HG03342 (cell line): ENCODE measurements at regions not wholly inside any gene's neighbourhood (a gene's known extent, or its start where the extent isn't known, plus 50 kb on each side); places are given as distances from the start of the nearest gene placed in this dataset.
"Not testable (repeated sequence)": the region's sequence is repeated elsewhere in the genome, so short reads cannot be mapped to it uniquely, and the experiment has no call there.

Source experiments
- ATAC-seq: cut with Tn5 transposase; IDR thresholded peaks from one replicate; pipeline ENCODE4 v1.9.1; 2021; ENCODE audit warnings: mild to moderate bottlenecking, moderate library complexity; ENCODE audit not compliant: unreplicated experiment

DNA sequence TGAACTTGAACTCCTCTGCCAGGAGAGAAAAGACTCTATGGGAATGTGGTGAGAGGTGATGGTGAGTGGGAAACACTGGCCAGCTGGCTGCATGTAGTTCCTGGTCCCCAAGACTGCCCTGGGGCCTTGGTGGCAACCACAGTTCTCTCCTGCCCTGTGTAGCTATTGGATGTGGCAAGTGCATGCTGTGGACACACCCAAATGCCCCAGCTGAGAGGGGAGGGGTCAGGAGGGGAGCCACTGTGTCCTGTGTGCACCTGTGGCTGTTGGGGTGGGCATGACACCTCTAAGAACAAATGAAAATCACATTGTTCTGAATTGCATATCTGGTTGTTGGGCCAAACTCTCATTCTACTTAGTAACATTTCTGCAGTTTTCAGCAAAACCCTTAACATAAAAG lies 409.6 kb downstream of the NSUN3 start:
- ATAC-seq = no peak

- no peak for ATAC-seq
Observed at GRCh38 chr3:94481226-94481898, 418.5 kb downstream of the NSUN3 start.

DNA sequence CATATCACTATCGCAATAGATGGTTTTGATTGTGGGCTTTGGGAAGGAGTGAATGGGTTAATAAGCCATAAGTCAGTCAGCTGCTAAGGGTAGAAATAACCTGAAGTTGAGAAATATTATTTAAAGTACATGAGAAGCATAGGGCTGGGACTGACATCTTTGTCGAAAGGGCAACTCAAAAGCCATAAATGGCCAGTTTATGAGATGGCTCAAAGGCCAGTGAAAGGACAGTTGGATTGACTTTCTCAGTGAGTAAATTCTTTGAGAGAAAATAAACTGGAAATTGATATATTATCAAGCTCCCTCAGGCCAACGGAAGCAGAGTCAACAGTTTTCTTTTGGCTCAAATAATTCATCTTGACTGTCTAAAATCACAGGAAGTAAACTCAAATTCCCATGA lies 419.8 kb downstream of the NSUN3 start:
- no peak for ATAC-seq

DNA sequence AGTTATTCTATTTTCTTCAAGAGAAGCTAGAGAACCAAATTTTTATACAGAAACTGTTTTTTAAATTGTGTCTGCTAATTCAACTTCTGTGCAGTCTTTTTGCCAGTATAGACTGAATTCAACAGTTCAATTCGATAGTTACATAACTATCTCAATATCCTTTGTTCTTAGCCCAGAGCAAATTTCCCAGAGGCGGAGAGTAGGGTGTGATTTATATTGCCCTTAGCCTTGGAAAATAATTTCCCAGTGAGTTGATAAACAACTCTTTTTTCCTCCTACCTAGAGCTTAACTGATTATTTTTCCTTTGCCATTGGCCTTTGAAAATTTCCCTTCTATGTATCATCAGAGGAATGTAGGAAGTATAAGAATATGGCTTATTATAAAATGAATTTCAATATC lies 420.5 kb downstream of the NSUN3 start:
- ATAC-seq = no peak

GRCh38 chr3:94494992-94495391 lies 432.1 kb downstream of the NSUN3 start:
- no peak for ATAC-seq

- ATAC-seq = no peak
Observed at GRCh38 chr3:94500146-94500545, 437.3 kb downstream of the NSUN3 start.

GRCh38 chr3:94507354-94507753 lies 444.5 kb downstream of the NSUN3 start:
- ATAC-seq = not testable (repeated sequence)

GRCh38 chr3:94512876-94513275 lies 450.0 kb downstream of the NSUN3 start:
- ATAC-seq = no peak

GRCh38 chr3:94513600-94513999 lies 450.7 kb downstream of the NSUN3 start:
- ATAC-seq = no peak

- no peak for ATAC-seq
Observed at GRCh38 chr3:94515983-94516382, 453.1 kb downstream of the NSUN3 start.

DNA sequence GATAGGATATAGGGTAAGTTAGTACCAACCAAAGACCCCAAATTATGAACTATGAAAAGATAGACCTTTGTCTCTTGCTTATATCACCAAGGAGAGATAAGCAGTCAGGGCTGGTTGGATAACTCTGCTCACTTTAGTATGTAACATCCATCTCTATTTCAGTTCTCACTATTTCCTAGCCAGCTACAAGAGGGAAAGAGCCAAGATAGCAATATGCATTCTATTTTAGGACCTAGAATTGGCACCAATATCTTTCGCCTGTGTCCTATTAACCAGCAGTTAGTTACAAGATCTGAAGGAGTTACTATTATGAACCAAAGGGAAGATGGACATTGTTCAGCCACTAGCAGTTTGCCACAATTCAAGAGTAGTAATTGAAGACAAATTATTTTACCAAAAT lies 457.5 kb downstream of the NSUN3 start:
- no peak for ATAC-seq

GRCh38 chr3:94522488-94522887 lies 459.6 kb downstream of the NSUN3 start:
- no peak for ATAC-seq

- no peak for ATAC-seq
Observed at GRCh38 chr3:94524102-94524919, 461.4 kb downstream of the NSUN3 start.

DNA sequence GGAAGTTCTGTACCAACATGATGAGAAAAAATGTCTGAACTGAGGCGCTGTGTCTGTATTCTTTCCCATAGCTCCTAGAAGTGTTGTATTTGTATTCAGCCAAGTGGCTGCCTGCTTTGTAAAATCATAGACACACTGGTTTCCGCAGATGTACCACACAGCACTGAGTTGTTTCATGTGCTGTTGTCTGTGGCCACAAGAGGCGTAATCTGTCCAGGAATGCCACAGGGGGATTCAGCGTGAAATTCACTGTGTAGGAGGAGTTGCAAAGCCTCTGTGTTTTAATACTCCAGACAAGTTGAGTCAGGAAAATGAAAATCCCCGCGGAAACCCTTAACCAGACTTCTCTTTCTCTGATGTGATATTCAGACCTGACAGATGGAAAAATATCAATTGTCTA lies 462.2 kb downstream of the NSUN3 start:
- ATAC-seq = no peak

GRCh38 chr3:94529816-94530215 lies 467.0 kb downstream of the NSUN3 start:
- ATAC-seq = no peak

- ATAC-seq = no peak
Observed at GRCh38 chr3:94532951-94533350, 470.1 kb downstream of the NSUN3 start.

GRCh38 chr3:94539937-94540336 lies 477.1 kb downstream of the NSUN3 start:
- no peak for ATAC-seq

DNA sequence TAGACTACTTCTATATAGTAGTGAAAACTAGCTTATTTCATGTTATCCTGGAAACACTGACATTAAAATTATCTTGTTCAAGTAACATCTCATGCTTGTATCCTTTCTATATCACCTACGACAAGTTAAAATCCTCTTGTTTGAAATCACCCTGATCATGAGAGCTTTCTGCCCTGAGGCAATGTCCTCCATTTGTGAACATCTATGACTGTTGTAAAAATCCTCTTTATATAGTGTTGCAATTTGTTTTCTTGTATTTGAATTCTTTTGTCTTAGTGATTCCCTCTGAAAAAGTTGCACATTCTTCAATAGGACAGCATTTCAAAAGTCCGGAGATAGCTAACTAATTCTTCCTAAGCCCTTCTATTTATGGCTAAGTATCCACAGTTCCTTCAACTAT lies 480.3 kb downstream of the NSUN3 start:
- no peak for ATAC-seq

GRCh38 chr3:94544131-94544789 lies 481.4 kb downstream of the NSUN3 start:
- no peak for ATAC-seq

- no peak for ATAC-seq
Observed at GRCh38 chr3:94548581-94549316, 485.9 kb downstream of the NSUN3 start.

GRCh38 chr3:94561094-94561493 lies 498.2 kb downstream of the NSUN3 start:
- no peak for ATAC-seq
